GM23248 (cell line): ENCODE measurements at regions not wholly inside any gene's neighbourhood (a gene's known extent, or its start where the extent isn't known, plus 50 kb on each side); places are given as distances from the start of the nearest gene placed in this dataset.

Experiments
- DNase-seq: peaks from one replicate; pipeline ENCODE4 v3.0.0-alpha.2; 2015
- H2AFZ ChIP-seq: fragments of 200-600 bp; sonication (generic); 2 replicates; pipeline ENCODE4 v1.6.1; 2016; ENCODE audit warnings: antibody characterized with exemption
- H3F3A ChIP-seq: fragments of 200-600 bp; sonication (generic); 2 replicates; pipeline ENCODE4 v1.6.1; 2016; ENCODE audit warnings: mild to moderate bottlenecking, antibody characterized with exemption, mixed run types; ENCODE audit not compliant: insufficient read depth
- H3K27ac ChIP-seq: fragments of 200-600 bp; sonication (generic); 2 replicates; pipeline ENCODE4 v1.5.1; 2016; ENCODE audit warnings: mild to moderate bottlenecking
- H3K27me3 ChIP-seq: fragments of 200-600 bp; sonication (generic); replicated peaks from 2 replicates; pipeline ENCODE4 v1.6.1; 2016; ENCODE audit warnings: mild to moderate bottlenecking; ENCODE audit not compliant: insufficient read depth
- H3K36me3 ChIP-seq: fragments of 200-600 bp; sonication (generic); 2 replicates; pipeline ENCODE4 v1.6.1; 2016; ENCODE audit warnings: low read depth, mild to moderate bottlenecking
- H3K4me1 ChIP-seq: fragments of 200-600 bp; sonication (generic); 2 replicates; pipeline ENCODE4 v1.6.1; 2016; ENCODE audit warnings: mild to moderate bottlenecking; ENCODE audit not compliant: insufficient read depth
- H3K4me2 ChIP-seq: fragments of 200-600 bp; sonication (generic); one replicate; pipeline ENCODE4 v1.6.1; 2016; ENCODE audit warnings: mild to moderate bottlenecking; ENCODE audit not compliant: unreplicated experiment
- H3K4me3 ChIP-seq: fragments of 200-600 bp; sonication (generic); 2 replicates; pipeline ENCODE4 v1.5.1; 2016; ENCODE audit warnings: mild to moderate bottlenecking
- H3K79me2 ChIP-seq: fragments of 200-600 bp; sonication (generic); 2 replicates; pipeline ENCODE4 v1.6.1; 2016; ENCODE audit warnings: mild to moderate bottlenecking; ENCODE audit not compliant: insufficient read depth
- H3K9ac ChIP-seq: fragments of 200-600 bp; sonication (generic); 2 replicates; pipeline ENCODE4 v1.6.1; 2016; ENCODE audit warnings: mild to moderate bottlenecking
- H3K9me2 ChIP-seq: fragments of 200-600 bp; sonication (generic); 2 replicates; pipeline ENCODE4 v1.6.1; 2016; ENCODE audit warnings: mixed run types, mild to moderate bottlenecking, moderate library complexity; ENCODE audit not compliant: insufficient read depth
- H3K9me3 ChIP-seq: fragments of 200-600 bp; sonication (generic); one replicate; pipeline ENCODE4 v1.6.1; 2017; ENCODE audit warnings: low read depth
- H4K20me1 ChIP-seq: fragments of 200-600 bp; sonication (generic); 2 replicates; pipeline ENCODE4 v1.6.0; 2016; ENCODE audit not compliant: insufficient read depth
- EZH2 ChIP-seq: fragments of 200-600 bp; sonication (generic); IDR thresholded peaks from 2 replicates; pipeline ENCODE4 v1.6.1; 2018; ENCODE audit warnings: antibody characterized with exemption, mild to moderate bottlenecking; ENCODE audit not compliant: insufficient read depth, poor library complexity, severe bottlenecking
- EZH2phosphoT487 ChIP-seq: fragments of 200-600 bp; sonication (generic); IDR thresholded peaks from 2 replicates; pipeline ENCODE4 v1.6.1; 2018; ENCODE audit warnings: antibody characterized with exemption, moderate library complexity, mild to moderate bottlenecking, low read depth; ENCODE audit not compliant: insufficient read depth
- WGBS, 2 experiments: methylation state at CpG; one replicate each; pipeline ENCODE4 v1.1.6; 2015 to 2017; ENCODE audit warnings: low lambda C conversion rate in 2 of 2, low coverage in 1 of 2; ENCODE audit errors: missing lambda C conversion rate in 2 of 2; 5-methylcytosine and 5-hydroxymethylcytosine counted together
- in situ Hi-C: fragments of 300-500 bp; cut with MboI; formaldehyde crosslinking; loops from 2 replicates; pipeline ENCODE4 v1.15.0; 2020

- H3K9me2 ChIP-seq = no peaks in the 10 kb centered on the region
- WGBS, 2 experiments = 20 to 28% methylated on average over 2 of the region's 2 CpGs
Observed at GRCh38 chr10:106502641-106503040, 661.9 kb downstream of the SORCS1 start.

DNA sequence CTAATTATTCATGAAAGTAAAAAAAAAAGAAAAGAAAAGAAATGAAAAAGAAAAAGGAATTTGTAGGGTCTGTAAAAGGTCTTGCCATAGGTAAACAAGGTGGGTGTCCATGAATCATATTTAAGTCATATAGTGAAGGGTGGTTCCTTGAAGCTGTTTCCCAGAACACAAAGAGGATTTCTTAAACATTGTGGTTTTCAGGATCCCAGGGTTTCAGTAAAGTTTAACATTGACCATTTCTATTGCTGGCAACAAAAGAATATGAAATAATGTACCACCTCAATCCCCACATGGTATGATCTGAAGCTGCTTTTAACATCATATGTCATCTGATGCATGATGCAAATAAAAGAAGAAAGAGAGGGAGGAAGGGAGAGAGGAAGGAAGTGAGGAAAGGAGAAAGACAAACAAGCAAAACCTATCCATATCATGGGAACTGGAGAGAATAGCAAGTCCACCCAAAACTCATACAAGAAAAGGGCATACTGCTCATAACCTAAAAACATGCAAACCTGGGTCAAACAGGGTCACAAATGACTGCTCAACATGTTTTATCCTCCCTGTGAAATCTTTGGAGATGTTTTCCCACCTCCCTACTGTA, 663.5 kb downstream of the SORCS1 start:
- Histone ChIP-seq H3K4me2 (no peak overlapping the region), H3K4me3 (no peak overlapping the region), H3K9me2 (no peaks in the 10 kb centered on the region), H3K36me3 (no peaks in the 10 kb centered on the region), H3K27me3 (no peaks in the 10 kb centered on the region), H3K4me1 (no peaks in the 10 kb centered on the region), H3K9me3 (no peaks in the 10 kb centered on the region), H4K20me1 (no peaks in the 10 kb centered on the region), H3K9ac (no peak overlapping the region), H2AFZ (no peak overlapping the region), H3K79me2 (no peaks in the 10 kb centered on the region), H3F3A (no peaks in the 10 kb centered on the region), H3K27ac (no peak overlapping the region)
- DNase-seq = no peak
- TF ChIP-seq EZH2 (no peak), EZH2phosphoT487 (no peak)
- in situ Hi-C loops = no loop called here

More at GRCh38 chr10:106502641-106503040, 661.9 kb downstream of the SORCS1 start:
- Histone ChIP-seq H4K20me1 (no peaks in the 10 kb centered on the region), H3K4me2 (no peak overlapping the region), H3K9ac (no peak overlapping the region), H3K79me2 (no peaks in the 10 kb centered on the region), H2AFZ (no peak overlapping the region), H3K27me3 (no peaks in the 10 kb centered on the region), H3K9me3 (no peaks in the 10 kb centered on the region), H3K4me1 (no peaks in the 10 kb centered on the region), H3K4me3 (no peak overlapping the region), H3K36me3 (no peaks in the 10 kb centered on the region), H3F3A (no peaks in the 10 kb centered on the region), H3K27ac (no peak overlapping the region)
- peak; percentile 9 for DNase-seq
- in situ Hi-C loops = no loop called here
- TF ChIP-seq EZH2 (no peak), EZH2phosphoT487 (no peak)

DNA sequence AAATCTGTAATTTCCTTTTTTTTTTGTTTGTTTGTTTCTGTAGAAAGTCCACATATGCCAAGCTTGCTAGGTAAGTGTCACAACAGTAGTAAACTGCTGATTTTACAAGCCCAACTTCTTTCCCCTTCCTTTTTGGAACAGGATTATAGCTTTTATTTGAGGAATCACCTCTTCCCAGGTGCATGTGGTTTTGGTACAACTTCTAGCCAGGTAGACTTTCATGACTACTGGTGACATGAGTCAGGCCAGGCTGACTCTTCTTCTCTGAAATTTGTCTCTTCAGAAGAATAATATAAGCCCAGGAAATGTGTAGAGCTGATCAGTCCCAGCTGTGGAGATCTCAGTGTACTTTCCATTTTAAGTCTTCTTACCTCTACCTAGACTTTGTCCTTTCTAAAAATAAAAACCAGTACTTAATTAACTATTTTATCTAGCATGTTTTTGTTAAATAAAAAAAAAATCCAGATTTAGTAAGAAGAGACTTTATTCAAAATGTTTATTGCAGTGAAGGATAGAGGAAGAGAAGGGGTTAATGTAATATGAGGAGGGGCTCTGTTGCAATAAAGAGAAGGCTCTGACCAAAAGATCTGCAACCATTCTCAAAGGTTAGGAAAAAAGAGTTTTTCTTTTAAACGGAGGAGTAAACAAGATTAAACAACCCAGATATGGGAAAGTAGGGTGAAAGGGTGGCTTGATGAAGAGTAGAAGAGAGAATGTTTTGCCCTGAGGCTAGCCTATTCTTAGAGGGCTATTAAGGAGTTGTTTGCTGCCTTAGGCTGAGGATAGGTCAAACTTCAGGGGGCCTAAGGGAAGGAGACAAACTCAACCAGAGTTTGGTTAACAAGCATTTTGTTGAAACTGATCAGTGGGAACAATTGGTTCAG, 664.2 kb downstream of the SORCS1 start:
- TF ChIP-seq EZH2 = no peak
- TF ChIP-seq EZH2phosphoT487 = no peak
- Histone ChIP-seq H3K4me3 (no peak overlapping the region), H3K9me2 (no peaks in the 10 kb centered on the region), H4K20me1 (no peaks in the 10 kb centered on the region), H3K79me2 (no peaks in the 10 kb centered on the region), H3K36me3 (no peaks in the 10 kb centered on the region), H3F3A (no peaks in the 10 kb centered on the region), H3K4me2 (no peak overlapping the region), H2AFZ (no peak overlapping the region), H3K9ac (no peak overlapping the region), H3K4me1 (no peaks in the 10 kb centered on the region), H3K27me3 (no peaks in the 10 kb centered on the region), H3K9me3 (no peaks in the 10 kb centered on the region), H3K27ac (no peak overlapping the region)
- 5 to 11% methylated on average over 1 of the region's 1 CpG for WGBS, 2 experiments
- in situ Hi-C loops = no loop called here
- no peak for DNase-seq

DNA sequence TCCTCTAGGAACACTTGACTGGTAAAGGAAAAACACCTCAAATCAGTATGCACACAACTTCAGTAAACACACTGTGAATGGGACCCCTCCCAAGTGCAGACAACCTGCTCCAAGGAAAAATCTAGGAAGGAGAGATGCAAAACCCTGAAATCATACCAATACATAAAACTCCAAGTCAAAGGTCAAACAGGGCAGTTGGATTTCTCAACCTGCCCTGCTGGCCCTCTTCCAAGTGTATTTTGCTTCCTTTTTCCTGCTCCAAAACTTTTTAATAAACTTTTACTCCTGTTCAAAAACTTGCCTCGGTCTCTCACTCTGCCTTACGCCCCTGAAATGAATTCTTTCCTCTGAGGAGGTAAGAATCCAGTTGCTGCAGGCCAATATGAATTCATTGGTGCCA, 665.1 kb downstream of the SORCS1 start:
- H3K79me2 ChIP-seq = no peaks in the 10 kb centered on the region
- H3K27ac ChIP-seq = no peak overlapping the region
- H3K4me1 ChIP-seq = no peaks in the 10 kb centered on the region
- H3K36me3 ChIP-seq = no peaks in the 10 kb centered on the region
- no peak for DNase-seq
- H4K20me1 ChIP-seq = no peaks in the 10 kb centered on the region
- in situ Hi-C loops = no loop called here
- H3K9me3 ChIP-seq = no peaks in the 10 kb centered on the region
- no peaks in the 10 kb centered on the region for H3K27me3 ChIP-seq
- H3K4me2 ChIP-seq = no peak overlapping the region
- no peak overlapping the region for H3K4me3 ChIP-seq
- H3K9ac ChIP-seq = no peak overlapping the region
- H2AFZ ChIP-seq = no peak overlapping the region
- 47 to 57% methylated on average over 2 of the region's 2 CpGs for WGBS, 2 experiments
- no peaks in the 10 kb centered on the region for H3F3A ChIP-seq
- no peaks in the 10 kb centered on the region for H3K9me2 ChIP-seq
- TF ChIP-seq EZH2phosphoT487 (no peak), EZH2 (no peak)
